ENCODE measurements at regions not wholly inside any gene's neighbourhood (a gene's known extent, or its start where the extent isn't known, plus 50 kb on each side); places are given as distances from the start of the nearest gene placed in this dataset.
A peak's percentile ranks its signal among the peaks of the same experiment; 100 is the strongest.

- Mint-ChIP-seq H3K4me1 (ENCODE audit: low read depth) (peaks cover 53% of the 10 kb centered on the region), H3K36me3 (ENCODE audit: low read depth) (peaks cover 3% of the 10 kb centered on the region), H3K4me3 (no peak overlapping the region), H3K27ac (no peak overlapping the region), H3K9me3 (peaks cover 16% of the 10 kb centered on the region), H3K27me3 (ENCODE audit: insufficient read depth) (peaks cover 2% of the 10 kb centered on the region)
- DNase-seq (ENCODE audit: low spot score), result no peak
- intact Hi-C loops (cut with micrococcal nuclease), result no loop called here
Observed at GRCh38 chr11:128236506-128237498, 350.6 kb downstream of the ETS1 start.

DNA sequence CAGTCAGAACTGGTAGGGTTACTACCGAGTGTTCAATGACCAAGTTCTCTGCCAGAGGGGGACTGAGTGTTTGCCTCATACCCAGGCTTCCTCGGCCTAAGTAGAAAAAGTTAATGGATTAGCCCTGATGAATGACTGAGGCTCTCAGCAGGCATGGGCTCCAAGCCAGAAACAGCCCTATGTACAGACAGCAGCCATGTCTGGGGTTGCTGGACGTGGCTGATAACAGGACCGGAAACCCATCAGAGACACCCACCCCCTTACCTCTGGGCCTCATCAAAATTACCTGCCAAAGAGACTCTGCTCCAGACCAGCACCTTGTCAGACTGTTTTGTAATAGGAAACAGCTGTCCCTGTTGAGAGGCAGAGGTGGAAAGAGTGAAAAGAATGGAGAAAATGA is 351.4 kb downstream of the ETS1 start:
- Mint-ChIP-seq H3K27ac (no peak overlapping the region), H3K27me3 (ENCODE audit: insufficient read depth) (peaks cover 2% of the 10 kb centered on the region), H3K36me3 (ENCODE audit: low read depth) (peaks cover 4% of the 10 kb centered on the region), H3K4me3 (no peak overlapping the region), H3K4me1 (ENCODE audit: low read depth) (peaks cover 58% of the 10 kb centered on the region), H3K9me3 (peaks cover 18% of the 10 kb centered on the region)
- no peak for DNase-seq (ENCODE audit: low spot score)
- intact Hi-C loops (cut with micrococcal nuclease), result no loop called here

GRCh38 chr11:128235426-128235825 is 351.9 kb downstream of the ETS1 start:
- Mint-ChIP-seq H3K27ac (no peak overlapping the region), H3K4me3 (no peak overlapping the region), H3K9me3 (peaks cover 18% of the 10 kb centered on the region), H3K4me1 (ENCODE audit: low read depth) (peaks cover 60% of the 10 kb centered on the region), H3K36me3 (ENCODE audit: low read depth) (peaks cover 4% of the 10 kb centered on the region), H3K27me3 (ENCODE audit: insufficient read depth) (peaks cover 2% of the 10 kb centered on the region)
- no peak for DNase-seq (ENCODE audit: low spot score)
- intact Hi-C loops (cut with micrococcal nuclease), result no loop called here

DNA sequence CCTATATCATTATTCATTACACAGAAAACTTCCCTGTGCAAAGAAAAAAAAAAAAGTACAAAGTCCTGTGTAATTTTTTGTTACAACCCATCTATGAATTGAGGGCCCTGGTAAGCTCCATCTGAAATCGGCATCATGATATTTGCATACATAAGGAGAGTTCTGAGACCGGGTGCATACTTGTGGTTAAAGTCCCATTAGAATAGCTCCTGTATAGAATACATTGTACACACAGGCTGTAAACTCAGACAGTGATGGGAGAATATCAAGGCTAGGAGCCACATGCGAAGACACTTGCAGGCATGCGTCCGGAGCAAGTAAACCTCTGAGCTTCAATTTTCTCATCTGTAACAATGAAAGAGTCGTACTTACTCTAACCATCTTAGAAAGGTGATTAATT is 353.2 kb downstream of the ETS1 start:
- no peak overlapping the region for H3K4me3 Mint-ChIP-seq
- peaks cover 18% of the 10 kb centered on the region for H3K9me3 Mint-ChIP-seq
- H3K4me1 Mint-ChIP-seq (ENCODE audit: low read depth), result peaks cover 64% of the 10 kb centered on the region
- H3K27ac Mint-ChIP-seq, result no peak overlapping the region
- DNase-seq (ENCODE audit: low spot score), result no peak
- peaks cover 2% of the 10 kb centered on the region for H3K27me3 Mint-ChIP-seq (ENCODE audit: insufficient read depth)
- intact Hi-C loops (cut with micrococcal nuclease), result loop anchor here (5.0 kb wide), 2 partner anchors 292 to 483 kb away; no protein-coding TSS in a partner anchor
- H3K36me3 Mint-ChIP-seq (ENCODE audit: low read depth), result peaks cover 4% of the 10 kb centered on the region

DNA sequence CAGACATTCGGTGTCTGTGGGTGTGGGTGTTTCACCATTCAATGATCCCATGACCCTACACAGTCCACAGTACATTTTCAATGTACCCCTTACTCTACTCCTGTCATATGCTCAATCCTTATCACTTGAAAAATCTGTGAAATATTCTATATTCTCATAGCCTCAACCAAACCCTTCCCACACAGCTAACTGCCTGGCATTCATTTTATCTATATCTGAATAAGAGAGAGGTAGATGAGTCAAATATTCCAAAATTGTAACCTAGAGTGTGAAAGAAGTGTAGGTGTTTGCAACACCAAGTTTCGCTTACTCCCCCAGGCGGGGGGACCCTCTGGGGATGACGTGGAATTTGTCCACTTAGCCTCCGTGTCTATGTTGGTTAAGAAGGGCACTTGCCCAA is 354.8 kb downstream of the ETS1 start:
- Mint-ChIP-seq H3K36me3 (ENCODE audit: low read depth) (peaks cover 4% of the 10 kb centered on the region), H3K27me3 (ENCODE audit: insufficient read depth) (peaks cover 2% of the 10 kb centered on the region), H3K27ac (peak overlapping the region; percentile 85)

GRCh38 chr11:128231845-128232410 is 355.4 kb downstream of the ETS1 start:
- H3K9me3 Mint-ChIP-seq, result peaks cover 18% of the 10 kb centered on the region
- no peak for DNase-seq (ENCODE audit: low spot score)
- no peak overlapping the region for H3K4me3 Mint-ChIP-seq
- H3K4me1 Mint-ChIP-seq (ENCODE audit: low read depth), result peaks cover 63% of the 10 kb centered on the region
- peaks cover 4% of the 10 kb centered on the region for H3K36me3 Mint-ChIP-seq (ENCODE audit: low read depth)
- H3K27me3 Mint-ChIP-seq (ENCODE audit: insufficient read depth), result peaks cover 2% of the 10 kb centered on the region
- intact Hi-C loops (cut with micrococcal nuclease), result loop anchor here (1.0 to 5.0 kb wide), 11 partner anchors 7 to 485 kb away; no protein-coding TSS in a partner anchor
- peak overlapping the region; percentile 85 for H3K27ac Mint-ChIP-seq

More for the DNA sequence above, 354.8 kb downstream of the ETS1 start:
- H3K9me3 Mint-ChIP-seq, result peaks cover 18% of the 10 kb centered on the region
- no peak for DNase-seq (ENCODE audit: low spot score)
- H3K4me1 Mint-ChIP-seq (ENCODE audit: low read depth), result peaks cover 58% of the 10 kb centered on the region
- intact Hi-C loops (cut with micrococcal nuclease), result loop anchor here (1.0 to 5.0 kb wide), 10 partner anchors 57 to 485 kb away; no protein-coding TSS in a partner anchor
- H3K4me3 Mint-ChIP-seq, result peak overlapping the region; percentile 58

DNA sequence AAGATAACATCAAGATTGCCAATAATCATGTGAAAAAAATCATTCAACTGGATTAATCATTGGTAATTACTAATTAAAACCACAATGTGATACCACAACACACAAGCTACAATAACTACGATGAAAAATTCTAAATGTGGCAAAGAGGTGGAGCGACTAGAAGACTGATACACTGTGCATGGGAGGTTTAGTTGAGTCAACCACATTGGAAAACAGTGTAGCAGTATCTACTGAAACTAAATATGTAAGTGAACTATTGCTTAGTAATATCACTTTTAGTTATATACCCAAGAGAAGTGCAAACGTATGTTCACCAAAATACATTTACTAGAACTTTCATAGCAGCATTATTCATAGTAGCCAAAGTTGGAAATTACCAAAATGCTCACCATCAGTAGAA is 359.9 kb downstream of the ETS1 start:
- Mint-ChIP-seq H3K4me1 (ENCODE audit: low read depth) (peaks cover 56% of the 10 kb centered on the region), H3K9me3 (peaks cover 9% of the 10 kb centered on the region), H3K27me3 (ENCODE audit: insufficient read depth) (no peaks in the 10 kb centered on the region), H3K4me3 (no peak overlapping the region), H3K27ac (peak overlapping the region; percentile 91), H3K36me3 (ENCODE audit: low read depth) (peaks cover 4% of the 10 kb centered on the region)
- intact Hi-C loops (cut with micrococcal nuclease), result loop anchor here (1.0 to 5.0 kb wide), 7 partner anchors 32 to 640 kb away; partner anchors contain the start of gene KCNJ1
- no peak for DNase-seq (ENCODE audit: low spot score)

- Mint-ChIP-seq H3K9me3 (no peaks in the 10 kb centered on the region), H3K27ac (peak overlapping the region; percentile 89), H3K4me1 (ENCODE audit: low read depth) (peaks cover 44% of the 10 kb centered on the region), H3K27me3 (ENCODE audit: insufficient read depth) (no peaks in the 10 kb centered on the region), H3K4me3 (peak overlapping the region; percentile 37), H3K36me3 (ENCODE audit: low read depth) (peaks cover 3% of the 10 kb centered on the region)
- DNase-seq (ENCODE audit: low spot score), result no peak
- intact Hi-C loops (cut with micrococcal nuclease), result loop anchor here (1.0 to 5.0 kb wide), 3 partner anchors 43 to 641 kb away; partner anchors contain the start of gene KCNJ1
Observed at GRCh38 chr11:128226106-128226716, 361.1 kb downstream of the ETS1 start.

DNA sequence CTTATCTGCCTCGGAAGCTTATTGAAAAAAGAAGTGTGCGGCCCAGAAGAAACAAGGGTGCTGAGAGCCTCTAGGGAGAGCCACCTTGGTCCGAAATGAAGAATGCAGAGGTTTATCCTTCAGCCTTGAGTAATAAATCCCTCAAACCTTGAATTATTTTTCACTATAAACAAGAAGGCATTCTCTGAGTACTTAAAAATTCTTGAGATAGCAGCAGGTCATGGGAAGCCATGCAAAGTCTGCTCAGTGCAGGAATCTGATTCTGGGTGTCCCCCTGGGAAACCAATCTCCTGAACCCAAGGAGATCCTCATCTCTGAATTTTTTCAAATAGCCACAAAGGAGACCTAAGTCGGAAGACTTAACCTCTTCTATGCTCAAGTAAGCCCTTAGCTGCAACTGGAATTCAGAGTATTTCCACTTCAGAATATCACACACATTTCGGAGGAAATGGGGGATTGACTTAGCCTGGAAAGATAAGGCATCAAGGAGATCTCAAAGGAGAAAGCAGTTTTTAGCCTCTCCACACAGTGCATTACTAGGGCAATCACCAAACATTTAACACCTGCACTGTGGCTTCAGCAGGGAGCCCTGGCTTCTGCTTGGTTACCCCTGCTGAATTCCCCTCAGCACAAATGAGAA is 365.0 kb downstream of the ETS1 start:
- Mint-ChIP-seq H3K9me3 (no peaks in the 10 kb centered on the region), H3K27me3 (ENCODE audit: insufficient read depth) (no peaks in the 10 kb centered on the region), H3K4me1 (ENCODE audit: low read depth) (peaks cover 21% of the 10 kb centered on the region), H3K27ac (no peak overlapping the region), H3K36me3 (ENCODE audit: low read depth) (peaks cover 5% of the 10 kb centered on the region), H3K4me3 (no peak overlapping the region)
- DNase-seq (ENCODE audit: low spot score), result no peak
- intact Hi-C loops (cut with micrococcal nuclease), result no loop called here

- H3K9me3 Mint-ChIP-seq, result peaks cover 3% of the 10 kb centered on the region
- no peak overlapping the region for H3K27ac Mint-ChIP-seq
- peaks cover 2% of the 10 kb centered on the region for H3K27me3 Mint-ChIP-seq (ENCODE audit: insufficient read depth)
- peaks cover 4% of the 10 kb centered on the region for H3K4me1 Mint-ChIP-seq (ENCODE audit: low read depth)
- intact Hi-C loops (cut with micrococcal nuclease), result no loop called here
- peaks cover 5% of the 10 kb centered on the region for H3K36me3 Mint-ChIP-seq (ENCODE audit: low read depth)
- DNase-seq (ENCODE audit: low spot score), result no peak
- H3K4me3 Mint-ChIP-seq, result no peak overlapping the region
Observed at GRCh38 chr11:128219731-128220120, 367.6 kb downstream of the ETS1 start.

DNA sequence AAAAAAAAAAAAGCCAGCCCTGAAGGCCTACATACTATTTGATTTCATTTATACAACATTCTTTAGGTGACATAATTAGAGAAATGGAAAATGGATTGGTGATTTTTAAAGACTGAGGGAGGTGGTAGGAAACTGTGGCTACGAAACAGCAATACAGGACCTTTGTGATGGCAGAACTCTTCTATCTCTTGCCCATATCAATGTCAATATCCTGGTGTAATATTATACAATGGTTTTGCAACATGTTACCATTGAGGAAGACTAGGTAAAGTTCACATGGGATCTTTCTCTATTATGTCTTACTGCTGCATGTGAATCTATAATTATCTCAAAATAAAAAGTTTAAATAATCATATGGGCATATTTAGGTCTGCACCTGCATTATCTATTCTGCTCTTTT is 371.2 kb downstream of the ETS1 start:
- intact Hi-C loops (cut with micrococcal nuclease), result no loop called here
- peaks cover 2% of the 10 kb centered on the region for H3K27me3 Mint-ChIP-seq (ENCODE audit: insufficient read depth)
- no peak for DNase-seq (ENCODE audit: low spot score)
- H3K27ac Mint-ChIP-seq, result no peak overlapping the region
- H3K4me1 Mint-ChIP-seq (ENCODE audit: low read depth), result no peaks in the 10 kb centered on the region
- no peak overlapping the region for H3K4me3 Mint-ChIP-seq
- peaks cover 7% of the 10 kb centered on the region for H3K9me3 Mint-ChIP-seq
- H3K36me3 Mint-ChIP-seq (ENCODE audit: low read depth), result peaks cover 5% of the 10 kb centered on the region

GRCh38 chr11:128215238-128215882 is 372.0 kb downstream of the ETS1 start:
- peaks cover 3% of the 10 kb centered on the region for H3K36me3 Mint-ChIP-seq (ENCODE audit: low read depth)
- H3K4me3 Mint-ChIP-seq, result no peak overlapping the region
- peaks cover 2% of the 10 kb centered on the region for H3K27me3 Mint-ChIP-seq (ENCODE audit: insufficient read depth)
- intact Hi-C loops (cut with micrococcal nuclease), result no loop called here
- peaks cover 7% of the 10 kb centered on the region for H3K9me3 Mint-ChIP-seq
- H3K27ac Mint-ChIP-seq, result no peak overlapping the region
- no peaks in the 10 kb centered on the region for H3K4me1 Mint-ChIP-seq (ENCODE audit: low read depth)
- no peak for DNase-seq (ENCODE audit: low spot score)

Measured in activated T-helper 1 cell treated with anti-CD3 and anti-CD28 coated beads, Interleukin-12 subunit alpha, Interleukin-12 subunit beta, Interleukin-2, Interleukin-4 antibody, amounts not matched to agents 30 ng/mL and 10 ng/mL and 1 ng/mL, durations not matched to agents 14 hours and 24 hours and 36 hours (primary cell).